ENCODE measurements at regions not wholly inside any gene's neighbourhood (a gene's known extent, or its start where the extent isn't known, plus 50 kb on each side); places are given as distances from the start of the nearest gene placed in this dataset.
A peak's percentile ranks its signal among the peaks of the same experiment; 100 is the strongest.
"Not testable (repeated sequence)": the region's sequence is repeated elsewhere in the genome, so short reads cannot be mapped to it uniquely, and the experiment has no call there.

GRCh38 chr9:138214548-138214947, 337.0 kb downstream of the CACNA1B start:
- not testable (repeated sequence) for DNase-seq

GRCh38 chr9:138215588-138215987, 338.0 kb downstream of the CACNA1B start:
- not testable (repeated sequence) for DNase-seq

- DNase-seq, result peak; percentile 27
Observed at GRCh38 chr9:138216817-138217216, 339.2 kb downstream of the CACNA1B start.

GRCh38 chr9:138217284-138217850, 339.8 kb downstream of the CACNA1B start:
- peak; percentile 44 for DNase-seq

GRCh38 chr9:138219249-138219648, 341.7 kb downstream of the CACNA1B start:
- not testable (repeated sequence) for DNase-seq

- not testable (repeated sequence) for DNase-seq
Observed at GRCh38 chr9:138221446-138222054, 344.0 kb downstream of the CACNA1B start.

- DNase-seq, result not testable (repeated sequence)
Observed at GRCh38 chr9:138237099-138237498, 359.5 kb downstream of the CACNA1B start.

GRCh38 chr9:138282903-138283302, 405.3 kb downstream of the CACNA1B start:
- not testable (repeated sequence) for DNase-seq
